ENCODE measurements at regions not wholly inside any gene's neighbourhood (a gene's known extent, or its start where the extent isn't known, plus 50 kb on each side); places are given as distances from the start of the nearest gene placed in this dataset.

DNA sequence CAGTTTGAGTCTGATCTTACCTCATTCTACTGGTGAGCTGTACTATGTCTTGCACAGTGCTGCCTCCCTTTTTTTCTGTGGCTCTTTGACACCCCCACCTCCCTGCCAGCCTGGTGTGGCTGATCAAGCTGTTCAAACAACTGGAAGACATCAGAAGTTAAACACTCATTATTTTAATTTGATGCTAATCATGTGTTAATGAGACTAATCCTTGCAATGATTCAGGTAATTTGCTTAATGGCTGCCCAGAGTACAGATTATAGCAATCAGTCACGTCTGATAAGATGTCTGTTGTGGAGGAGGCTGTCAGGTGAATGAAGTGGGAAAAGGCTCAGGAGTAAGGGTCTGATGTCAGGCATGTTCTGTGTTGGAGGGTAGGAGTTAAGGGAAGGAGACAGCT, 87.4 kb upstream of the GK2 start:
- H3K4me2 ChIP-seq (ENCODE audit: insufficient read depth, low read length): no peak overlapping the region
- ATAC-seq (ENCODE audit: insufficient read depth, low read depth): no peak
- H3K27me3 ChIP-seq (ENCODE audit: insufficient read depth, low read length, poor library complexity): no peaks in the 10 kb centered on the region
- H3K9ac ChIP-seq (ENCODE audit: low read depth, low read length): no peak overlapping the region
- DNase-seq: no peak
- TF ChIP-seq EZH2 (IDR thresholded peaks at IDR 0.05; ENCODE audit: borderline replicate concordance, low read depth, low read length, severe bottlenecking): no peak
- TF ChIP-seq, protein P1, sequence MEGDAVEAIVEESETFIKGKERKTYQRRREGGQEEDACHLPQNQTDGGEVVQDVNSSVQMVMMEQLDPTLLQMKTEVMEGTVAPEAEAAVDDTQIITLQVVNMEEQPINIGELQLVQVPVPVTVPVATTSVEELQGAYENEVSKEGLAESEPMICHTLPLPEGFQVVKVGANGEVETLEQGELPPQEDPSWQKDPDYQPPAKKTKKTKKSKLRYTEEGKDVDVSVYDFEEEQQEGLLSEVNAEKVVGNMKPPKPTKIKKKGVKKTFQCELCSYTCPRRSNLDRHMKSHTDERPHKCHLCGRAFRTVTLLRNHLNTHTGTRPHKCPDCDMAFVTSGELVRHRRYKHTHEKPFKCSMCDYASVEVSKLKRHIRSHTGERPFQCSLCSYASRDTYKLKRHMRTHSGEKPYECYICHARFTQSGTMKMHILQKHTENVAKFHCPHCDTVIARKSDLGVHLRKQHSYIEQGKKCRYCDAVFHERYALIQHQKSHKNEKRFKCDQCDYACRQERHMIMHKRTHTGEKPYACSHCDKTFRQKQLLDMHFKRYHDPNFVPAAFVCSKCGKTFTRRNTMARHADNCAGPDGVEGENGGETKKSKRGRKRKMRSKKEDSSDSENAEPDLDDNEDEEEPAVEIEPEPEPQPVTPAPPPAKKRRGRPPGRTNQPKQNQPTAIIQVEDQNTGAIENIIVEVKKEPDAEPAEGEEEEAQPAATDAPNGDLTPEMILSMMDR (IDR thresholded peaks at IDR 0.05; ENCODE audit: borderline replicate concordance, extremely low read depth, low read length, poor library complexity, severe bottlenecking): no peak
- no peaks in the 10 kb centered on the region for H3K9me3 ChIP-seq (ENCODE audit: insufficient read depth, low read length, severe bottlenecking)
- H2AFZ ChIP-seq (ENCODE audit: low read depth, low read length): no peak overlapping the region
- no peaks in the 10 kb centered on the region for H3K79me2 ChIP-seq (ENCODE audit: insufficient read depth, low read length)
- H3K27ac ChIP-seq (ENCODE audit: low read length): no peak overlapping the region
- H4K20me1 ChIP-seq (ENCODE audit: insufficient read depth, low read length): no peaks in the 10 kb centered on the region
- no peak overlapping the region for H3K4me3 ChIP-seq (ENCODE audit: low read depth in 1 of 2, low read length in 2 of 2)
- H3K4me1 ChIP-seq (ENCODE audit: insufficient read depth, low read length): no peaks in the 10 kb centered on the region
- H3K36me3 ChIP-seq (ENCODE audit: insufficient read depth, low read length): no peaks in the 10 kb centered on the region

DNA sequence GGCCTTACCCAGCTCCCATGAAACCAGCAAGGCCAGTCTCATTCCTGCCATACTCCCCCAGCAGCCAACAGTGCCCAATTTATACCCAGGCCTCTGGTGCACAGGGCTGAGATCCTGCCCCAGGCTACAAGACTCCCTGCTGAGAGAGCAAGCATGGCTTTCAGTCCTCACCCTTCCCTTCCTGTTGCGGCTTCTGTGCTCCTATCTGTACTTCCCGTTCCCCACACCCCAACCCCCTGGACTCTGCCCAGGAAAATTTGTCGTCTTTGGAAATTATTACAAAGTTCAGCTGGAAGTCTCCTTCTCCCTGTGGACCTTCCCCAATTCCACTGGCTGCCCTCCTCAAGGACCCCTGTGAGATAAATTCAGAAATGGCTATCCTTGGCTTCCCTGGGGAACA, 84.1 kb upstream of the GK2 start:
- no peak for ATAC-seq (ENCODE audit: insufficient read depth, low read depth)
- Histone ChIP-seq H3K9ac (ENCODE audit: low read depth, low read length) (no peak overlapping the region), H3K27ac (ENCODE audit: low read length) (no peak overlapping the region), H4K20me1 (ENCODE audit: insufficient read depth, low read length) (no peaks in the 10 kb centered on the region), H3K4me3 (ENCODE audit: low read depth in 1 of 2, low read length in 2 of 2) (no peak overlapping the region), H3K9me3 (ENCODE audit: insufficient read depth, low read length, severe bottlenecking) (no peaks in the 10 kb centered on the region), H3K79me2 (ENCODE audit: insufficient read depth, low read length) (no peaks in the 10 kb centered on the region), H3K36me3 (ENCODE audit: insufficient read depth, low read length) (no peaks in the 10 kb centered on the region), H2AFZ (ENCODE audit: low read depth, low read length) (no peak overlapping the region), H3K4me2 (ENCODE audit: insufficient read depth, low read length) (no peak overlapping the region), H3K27me3 (ENCODE audit: insufficient read depth, low read length, poor library complexity) (no peaks in the 10 kb centered on the region), H3K4me1 (ENCODE audit: insufficient read depth, low read length) (no peaks in the 10 kb centered on the region)
- TF ChIP-seq, protein P1 (IDR thresholded peaks at IDR 0.05; ENCODE audit: borderline replicate concordance, extremely low read depth, low read length, poor library complexity, severe bottlenecking): no peak
- no peak for TF ChIP-seq EZH2 (IDR thresholded peaks at IDR 0.05; ENCODE audit: borderline replicate concordance, low read depth, low read length, severe bottlenecking)
- no peak for DNase-seq

DNA sequence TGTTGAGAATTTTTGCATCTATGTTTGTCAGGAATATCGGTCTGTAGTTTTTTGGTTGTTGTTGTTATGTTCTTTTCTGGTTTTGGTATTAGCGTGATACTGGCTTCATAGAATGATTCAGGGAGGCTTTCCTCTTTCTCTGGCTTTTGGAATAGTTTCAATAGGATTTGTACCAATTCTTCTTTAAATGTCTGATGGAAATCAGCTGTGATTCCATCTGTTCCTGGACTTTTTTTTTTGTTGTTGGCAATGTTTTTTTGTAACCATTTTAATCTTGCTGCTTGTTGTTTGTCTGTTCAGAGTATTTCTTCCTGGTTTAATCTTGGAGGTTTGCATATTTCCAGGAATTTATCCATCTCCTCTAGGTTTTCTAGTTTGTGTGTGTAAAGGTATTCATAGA, 81.5 kb upstream of the GK2 start:
- Histone ChIP-seq H3K36me3 (ENCODE audit: insufficient read depth, low read length) (no peaks in the 10 kb centered on the region), H3K9me3 (ENCODE audit: insufficient read depth, low read length, severe bottlenecking) (no peaks in the 10 kb centered on the region), H3K27ac (ENCODE audit: low read length) (no peak overlapping the region), H2AFZ (ENCODE audit: low read depth, low read length) (no peak overlapping the region), H4K20me1 (ENCODE audit: insufficient read depth, low read length) (no peaks in the 10 kb centered on the region), H3K27me3 (ENCODE audit: insufficient read depth, low read length, poor library complexity) (no peaks in the 10 kb centered on the region), H3K79me2 (ENCODE audit: insufficient read depth, low read length) (no peaks in the 10 kb centered on the region), H3K4me1 (ENCODE audit: insufficient read depth, low read length) (no peaks in the 10 kb centered on the region), H3K9ac (ENCODE audit: low read depth, low read length) (no peak overlapping the region), H3K4me2 (ENCODE audit: insufficient read depth, low read length) (no peak overlapping the region), H3K4me3 (ENCODE audit: low read depth in 1 of 2, low read length in 2 of 2) (no peak overlapping the region)
- ATAC-seq (ENCODE audit: insufficient read depth, low read depth) (no peak), DNase-seq (no peak)
- TF ChIP-seq, protein P1 (IDR thresholded peaks at IDR 0.05; ENCODE audit: borderline replicate concordance, extremely low read depth, low read length, poor library complexity, severe bottlenecking): no peak
- TF ChIP-seq EZH2 (IDR thresholded peaks at IDR 0.05; ENCODE audit: borderline replicate concordance, low read depth, low read length, severe bottlenecking): no peak

DNA sequence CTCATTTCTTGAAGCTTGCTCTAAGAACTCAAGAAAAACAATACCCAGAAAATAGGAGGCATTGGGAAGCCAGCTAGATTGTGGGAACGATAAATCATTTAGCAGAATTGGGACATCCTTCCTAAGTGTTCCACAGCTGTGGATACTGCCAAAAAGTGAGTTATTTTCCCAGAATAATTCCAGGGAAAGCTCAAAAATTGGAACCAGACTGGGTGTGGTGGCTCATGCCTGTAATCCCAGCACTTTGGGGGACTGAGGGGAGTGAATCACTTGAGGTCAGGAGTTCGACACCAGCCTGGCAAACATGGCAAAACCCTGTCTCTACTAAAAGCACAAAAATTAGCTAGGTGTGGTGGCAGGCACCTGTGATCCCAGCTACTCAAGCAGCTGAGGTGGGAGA, 68.2 kb upstream of the GK2 start:
- Histone ChIP-seq H3K4me2 (ENCODE audit: insufficient read depth, low read length) (no peak overlapping the region), H3K27ac (ENCODE audit: low read length) (no peak overlapping the region), H3K79me2 (ENCODE audit: insufficient read depth, low read length) (no peaks in the 10 kb centered on the region), H3K4me1 (ENCODE audit: insufficient read depth, low read length) (no peaks in the 10 kb centered on the region), H3K9me3 (ENCODE audit: insufficient read depth, low read length, severe bottlenecking) (no peaks in the 10 kb centered on the region), H2AFZ (ENCODE audit: low read depth, low read length) (no peak overlapping the region), H3K9ac (ENCODE audit: low read depth, low read length) (no peak overlapping the region), H3K36me3 (ENCODE audit: insufficient read depth, low read length) (no peaks in the 10 kb centered on the region), H4K20me1 (ENCODE audit: insufficient read depth, low read length) (no peaks in the 10 kb centered on the region), H3K4me3 (ENCODE audit: low read depth in 1 of 2, low read length in 2 of 2) (no peak overlapping the region), H3K27me3 (ENCODE audit: insufficient read depth, low read length, poor library complexity) (no peaks in the 10 kb centered on the region)
- TF ChIP-seq EZH2 (IDR thresholded peaks at IDR 0.05; ENCODE audit: borderline replicate concordance, low read depth, low read length, severe bottlenecking): no peak
- TF ChIP-seq, protein P1 (IDR thresholded peaks at IDR 0.05; ENCODE audit: borderline replicate concordance, extremely low read depth, low read length, poor library complexity, severe bottlenecking): no peak
- ATAC-seq (ENCODE audit: insufficient read depth, low read depth): no peak
- DNase-seq: no peak
